DMS53 treated with DMSO at 0.1 percent for 48 hours (cell line): ENCODE measurements at regions not wholly inside any gene's neighbourhood (a gene's known extent, or its start where the extent isn't known, plus 50 kb on each side); places are given as distances from the start of the nearest gene placed in this dataset.
"Not testable (repeated sequence)": the region's sequence is repeated elsewhere in the genome, so short reads cannot be mapped to it uniquely, and the experiment has no call there.

Experiments used
- DNase-seq: peaks from one replicate; lab custom pipeline; 2025; ENCODE audit not compliant: unreplicated experiment; lab: John Stamatoyannopoulos, UW

- DNase-seq = no peak
Observed at GRCh38 chr5:136501133-136501532, 135.8 kb upstream of the TRPC7 start.

- DNase-seq = no peak
Observed at GRCh38 chr5:136492587-136492986, 127.2 kb upstream of the TRPC7 start.

GRCh38 chr5:136491806-136492205 is 126.5 kb upstream of the TRPC7 start:
- no peak for DNase-seq

GRCh38 chr5:136484808-136485325 is 119.5 kb upstream of the TRPC7 start:
- DNase-seq = no peak

GRCh38 chr5:136482206-136482605 is 116.9 kb upstream of the TRPC7 start:
- no peak for DNase-seq

- DNase-seq = no peak
Observed at GRCh38 chr5:136474466-136474865, 109.1 kb upstream of the TRPC7 start.

GRCh38 chr5:136467632-136468031 is 102.3 kb upstream of the TRPC7 start:
- DNase-seq = no peak

- DNase-seq = no peak
Observed at GRCh38 chr5:136466041-136466415, 100.7 kb upstream of the TRPC7 start.

- no peak for DNase-seq
Observed at GRCh38 chr5:136458481-136458880, 93.1 kb upstream of the TRPC7 start.

- peak; percentile 54 for DNase-seq
Observed at GRCh38 chr5:136457390-136458013, 92.2 kb upstream of the TRPC7 start.

GRCh38 chr5:136455409-136455808 is 90.1 kb upstream of the TRPC7 start:
- DNase-seq = no peak

- no peak for DNase-seq
Observed at GRCh38 chr5:136453986-136454758, 88.8 kb upstream of the TRPC7 start.

GRCh38 chr5:136453199-136453598 is 87.9 kb upstream of the TRPC7 start:
- no peak for DNase-seq

- not testable (repeated sequence) for DNase-seq
Observed at GRCh38 chr5:136447576-136447975, 82.2 kb upstream of the TRPC7 start.

GRCh38 chr5:136446565-136446964 is 81.2 kb upstream of the TRPC7 start:
- no peak for DNase-seq

- not testable (repeated sequence) for DNase-seq
Observed at GRCh38 chr5:136444099-136444498, 78.8 kb upstream of the TRPC7 start.

GRCh38 chr5:136439367-136439766 is 74.0 kb upstream of the TRPC7 start:
- no peak for DNase-seq

GRCh38 chr5:136435946-136436543 is 70.7 kb upstream of the TRPC7 start:
- no peak for DNase-seq

- DNase-seq = no peak
Observed at GRCh38 chr5:136434795-136435194, 69.5 kb upstream of the TRPC7 start.

- no peak for DNase-seq
Observed at GRCh38 chr5:136432705-136433104, 67.4 kb upstream of the TRPC7 start.

GRCh38 chr5:136430081-136430480 is 64.7 kb upstream of the TRPC7 start:
- DNase-seq = no peak

GRCh38 chr5:136427426-136427825 is 62.1 kb upstream of the TRPC7 start:
- no peak for DNase-seq
